KMS-11 (cell line): ENCODE measurements at regions not wholly inside any gene's neighbourhood (a gene's known extent, or its start where the extent isn't known, plus 50 kb on each side); places are given as distances from the start of the nearest gene placed in this dataset.

ENCODE experiments used
- H2AFZ ChIP-seq: fragments of 200-600 bp; sonication (generic); 2 replicates; pipeline ENCODE4 v1.6.1; 2016; ENCODE audit warnings: antibody characterized with exemption, mixed run types, low read depth
- H3K27ac ChIP-seq: fragments of 200-600 bp; sonication (generic); 2 replicates; pipeline ENCODE4 v1.6.1; 2016; ENCODE audit warnings: mild to moderate bottlenecking, mixed run types
- H3K27me3 ChIP-seq: fragments of 200-600 bp; sonication (generic); 2 replicates; pipeline ENCODE4 v1.6.1; 2017; ENCODE audit warnings: mild to moderate bottlenecking, low read depth, mixed run types, moderate library complexity; ENCODE audit not compliant: insufficient read depth
- H3K36me3 ChIP-seq: fragments of 200-600 bp; sonication (generic); 2 replicates; pipeline ENCODE4 v1.6.1; 2017; ENCODE audit warnings: mild to moderate bottlenecking, mixed run types; ENCODE audit not compliant: insufficient read depth
- H3K4me1 ChIP-seq: fragments of 200-600 bp; sonication (generic); 2 replicates; pipeline ENCODE4 v1.6.1; 2016; ENCODE audit warnings: mild to moderate bottlenecking, low read depth, mixed run types; ENCODE audit not compliant: poor library complexity, severe bottlenecking
- H3K4me2 ChIP-seq: fragments of 200-600 bp; sonication (generic); 2 replicates; pipeline ENCODE4 v1.7.0; 2016; ENCODE audit warnings: mild to moderate bottlenecking, mixed run types
- H3K4me3 ChIP-seq: fragments of 200-600 bp; sonication (generic); IDR thresholded peaks from 2 replicates; pipeline ENCODE4 v1.6.1; 2017; ENCODE audit warnings: low read depth, low read length, mixed read lengths; ENCODE audit not compliant: insufficient read depth
- H3K79me2 ChIP-seq: fragments of 200-600 bp; sonication (generic); 2 replicates; pipeline ENCODE4 v1.6.1; 2016; ENCODE audit warnings: low read depth, mixed run types; ENCODE audit not compliant: insufficient read depth
- H3K9ac ChIP-seq: fragments of 200-600 bp; sonication (generic); 2 replicates; pipeline ENCODE4 v1.6.1; 2016; ENCODE audit warnings: mild to moderate bottlenecking, mixed run types
- H4K20me1 ChIP-seq: fragments of 200-600 bp; sonication (generic); 2 replicates; pipeline ENCODE4 v1.6.1; 2016; ENCODE audit warnings: mild to moderate bottlenecking, mixed run types; ENCODE audit not compliant: insufficient read depth
- CTCF ChIP-seq: fragments of 200-600 bp; sonication (generic); conservative IDR thresholded peaks from 2 replicates; pipeline ENCODE4 v1.6.1; 2017; ENCODE audit warnings: low read depth, mild to moderate bottlenecking, antibody characterized with exemption, low read length, moderate library complexity, mixed read lengths

- no peaks in the 10 kb centered on the region for H3K4me1 ChIP-seq
- no peak overlapping the region for H2AFZ ChIP-seq
- H3K79me2 ChIP-seq = no peaks in the 10 kb centered on the region
- no peak overlapping the region for H3K4me2 ChIP-seq
- no peaks in the 10 kb centered on the region for H3K36me3 ChIP-seq
- no peak overlapping the region for H3K9ac ChIP-seq
- no peak overlapping the region for H3K4me3 ChIP-seq
- no peak for TF ChIP-seq CTCF
- no peak overlapping the region for H3K27ac ChIP-seq
- H4K20me1 ChIP-seq = no peaks in the 10 kb centered on the region
- no peaks in the 10 kb centered on the region for H3K27me3 ChIP-seq
Observed at GRCh38 chr17:14448818-14449217, 147.9 kb downstream of the HS3ST3B1 start.

GRCh38 chr17:14446825-14447224 lies 145.9 kb downstream of the HS3ST3B1 start:
- no peak overlapping the region for H3K27ac ChIP-seq
- H3K36me3 ChIP-seq = no peaks in the 10 kb centered on the region
- H3K9ac ChIP-seq = no peak overlapping the region
- no peaks in the 10 kb centered on the region for H4K20me1 ChIP-seq
- no peaks in the 10 kb centered on the region for H3K79me2 ChIP-seq
- H3K4me2 ChIP-seq = no peak overlapping the region
- H3K4me1 ChIP-seq = no peaks in the 10 kb centered on the region
- no peak overlapping the region for H2AFZ ChIP-seq
- no peaks in the 10 kb centered on the region for H3K27me3 ChIP-seq
- H3K4me3 ChIP-seq = no peak overlapping the region
- TF ChIP-seq CTCF = no peak

- Histone ChIP-seq H3K4me1 (no peaks in the 10 kb centered on the region), H4K20me1 (no peaks in the 10 kb centered on the region), H3K4me2 (no peak overlapping the region), H3K4me3 (no peak overlapping the region), H3K79me2 (no peaks in the 10 kb centered on the region), H3K27me3 (no peaks in the 10 kb centered on the region), H3K36me3 (no peaks in the 10 kb centered on the region), H3K27ac (no peak overlapping the region), H2AFZ (no peak overlapping the region), H3K9ac (no peak overlapping the region)
- TF ChIP-seq CTCF = no peak
Observed at GRCh38 chr17:14444915-14445314, 144.0 kb downstream of the HS3ST3B1 start.

- Histone ChIP-seq H4K20me1 (no peaks in the 10 kb centered on the region), H2AFZ (no peak overlapping the region), H3K4me2 (no peak overlapping the region), H3K27me3 (no peaks in the 10 kb centered on the region), H3K36me3 (no peaks in the 10 kb centered on the region), H3K27ac (no peak overlapping the region), H3K4me1 (no peaks in the 10 kb centered on the region), H3K79me2 (no peaks in the 10 kb centered on the region), H3K4me3 (no peak overlapping the region), H3K9ac (no peak overlapping the region)
- TF ChIP-seq CTCF = no peak
Observed at GRCh38 chr17:14442798-14443528, 142.1 kb downstream of the HS3ST3B1 start.
